ENCODE measurements at regions not wholly inside any gene's neighbourhood (a gene's known extent, or its start where the extent isn't known, plus 50 kb on each side); places are given as distances from the start of the nearest gene placed in this dataset.
"Not testable (repeated sequence)": the region's sequence is repeated elsewhere in the genome, so short reads cannot be mapped to it uniquely, and the experiment has no call there.

GRCh38 chr3:139231555-139232281, 112.1 kb upstream of the MRPS22 start:
- no peak for DNase-seq
- intact Hi-C loops (cut with DNase I), result no loop called here

GRCh38 chr3:139232341-139232740, 111.5 kb upstream of the MRPS22 start:
- DNase-seq; intact Hi-C loops (cut with DNase I): not testable (repeated sequence)

GRCh38 chr3:139234491-139234890, 109.3 kb upstream of the MRPS22 start:
- no peak for DNase-seq
- intact Hi-C loops (cut with DNase I), result no loop called here

- intact Hi-C loops (cut with DNase I), result no loop called here
- DNase-seq, result no peak
Observed at GRCh38 chr3:139235192-139235591, 108.6 kb upstream of the MRPS22 start.

- intact Hi-C loops (cut with DNase I), result no loop called here
- no peak for DNase-seq
Observed at GRCh38 chr3:139236336-139236735, 107.5 kb upstream of the MRPS22 start.

GRCh38 chr3:139238281-139239030, 105.4 kb upstream of the MRPS22 start:
- intact Hi-C loops (cut with DNase I), result no loop called here
- DNase-seq, result no peak

- intact Hi-C loops (cut with DNase I), result no loop called here
- DNase-seq, result no peak
Observed at GRCh38 chr3:139239550-139239949, 104.3 kb upstream of the MRPS22 start.

GRCh38 chr3:139241783-139242182, 102.0 kb upstream of the MRPS22 start:
- DNase-seq, result no peak
- intact Hi-C loops (cut with DNase I), result no loop called here

GRCh38 chr3:139243710-139244109, 100.1 kb upstream of the MRPS22 start:
- intact Hi-C loops (cut with DNase I), result no loop called here
- DNase-seq, result no peak

- intact Hi-C loops (cut with DNase I), result no loop called here
- DNase-seq, result no peak
Observed at GRCh38 chr3:139248593-139249255, 95.1 kb upstream of the MRPS22 start.

- intact Hi-C loops (cut with DNase I), result no loop called here
- no peak for DNase-seq
Observed at GRCh38 chr3:139251529-139251928, 92.3 kb upstream of the MRPS22 start.

GRCh38 chr3:139252719-139253118, 91.1 kb upstream of the MRPS22 start:
- intact Hi-C loops (cut with DNase I), result no loop called here
- no peak for DNase-seq

- DNase-seq, result no peak
- intact Hi-C loops (cut with DNase I), result no loop called here
Observed at GRCh38 chr3:139258276-139258675, 85.5 kb upstream of the MRPS22 start.

GRCh38 chr3:139259398-139259797, 84.4 kb upstream of the MRPS22 start:
- DNase-seq, result no peak
- intact Hi-C loops (cut with DNase I), result no loop called here

- no peak for DNase-seq
- intact Hi-C loops (cut with DNase I), result no loop called here
Observed at GRCh38 chr3:139260041-139260486, 83.8 kb upstream of the MRPS22 start.

- DNase-seq, result no peak
- intact Hi-C loops (cut with DNase I), result no loop called here
Observed at GRCh38 chr3:139260793-139261736, 82.8 kb upstream of the MRPS22 start.

GRCh38 chr3:139261754-139262586, 81.8 kb upstream of the MRPS22 start:
- DNase-seq, result no peak
- intact Hi-C loops (cut with DNase I), result no loop called here

- DNase-seq, result no peak
- intact Hi-C loops (cut with DNase I), result no loop called here
Observed at GRCh38 chr3:139263798-139264197, 80.0 kb upstream of the MRPS22 start.

GRCh38 chr3:139264375-139264774, 79.4 kb upstream of the MRPS22 start:
- intact Hi-C loops (cut with DNase I), result no loop called here
- DNase-seq, result no peak

Data from posterior cingulate gyrus (tissue), 11 donors.